SHP77 (cell line): ENCODE measurements at regions not wholly inside any gene's neighbourhood (a gene's known extent, or its start where the extent isn't known, plus 50 kb on each side); places are given as distances from the start of the nearest gene placed in this dataset.

ENCODE experiments used
- DNase-seq, 2 experiments: peaks; one replicate each; lab custom pipeline; 2025; lab: John Stamatoyannopoulos, UW

DNA sequence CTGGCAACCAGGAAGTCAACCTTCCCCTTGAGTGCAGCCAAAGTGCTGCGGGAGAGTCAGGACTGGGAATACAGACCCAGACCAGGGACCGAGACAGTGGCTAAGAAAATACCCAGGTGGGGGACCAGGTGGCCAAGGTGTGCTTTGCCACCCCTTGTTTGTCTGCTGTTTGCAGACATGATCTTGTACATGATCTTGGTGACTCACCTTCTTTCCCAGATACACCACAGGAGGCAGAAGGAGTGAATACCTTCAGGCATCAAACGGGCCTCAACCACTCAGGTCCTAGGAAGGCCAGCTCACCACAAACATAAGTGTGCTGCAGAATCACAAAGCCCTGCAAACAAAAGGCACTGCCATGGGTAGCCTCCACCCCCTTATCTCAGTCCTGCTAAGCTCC is 62.0 kb downstream of the CNGA2 start:
- DNase-seq, result no peak

DNA sequence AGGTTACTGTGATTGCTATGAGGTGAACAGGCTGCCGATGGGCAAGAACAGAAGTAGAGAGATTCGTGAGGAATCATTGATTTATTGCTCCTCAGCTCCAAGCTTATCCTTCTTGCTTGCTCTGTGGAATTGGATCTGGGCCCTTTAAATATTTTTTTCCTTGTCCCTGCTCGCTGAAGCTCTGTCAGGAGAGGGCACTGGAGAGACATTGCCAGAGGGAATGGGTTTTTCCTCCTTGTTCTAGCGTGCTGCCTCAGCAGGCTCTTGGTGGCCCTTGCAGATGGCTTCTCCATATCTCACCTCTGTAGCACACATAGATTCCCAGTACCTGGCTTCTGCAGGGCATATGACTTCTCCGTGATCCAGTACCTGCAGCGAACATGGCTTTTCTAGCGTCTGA is 67.4 kb downstream of the CNGA2 start:
- DNase-seq, result peak in 1 of 2 experiments; percentile 1

DNA sequence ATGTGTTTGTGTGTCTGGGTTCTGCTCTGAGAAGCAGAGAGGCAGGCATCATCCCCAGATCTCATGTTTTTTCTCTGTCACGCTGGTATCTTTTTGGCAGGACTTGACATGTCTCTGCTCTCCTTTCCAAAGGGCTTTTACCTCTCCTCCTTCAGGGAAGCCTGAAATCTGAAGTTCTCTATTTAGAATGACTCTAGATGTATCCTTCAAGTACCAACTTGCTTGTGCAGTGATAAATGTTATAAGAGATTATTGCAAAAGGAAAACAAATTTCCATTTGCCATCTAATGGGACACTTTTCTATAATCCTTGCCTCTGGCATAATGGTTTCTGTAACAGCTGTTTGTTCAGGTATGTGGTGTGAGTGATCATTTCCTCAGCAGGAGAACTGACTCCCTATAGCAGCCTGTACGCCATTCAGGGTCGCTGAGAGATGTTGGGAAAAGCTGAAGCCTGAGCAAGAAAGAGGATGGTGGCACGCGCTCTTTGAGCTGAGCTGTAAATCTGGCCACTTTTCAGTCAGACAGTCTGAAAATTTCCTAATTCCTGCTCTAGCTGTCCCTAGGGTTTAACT is 72.5 kb downstream of the CNGA2 start:
- no peak for DNase-seq

DNA sequence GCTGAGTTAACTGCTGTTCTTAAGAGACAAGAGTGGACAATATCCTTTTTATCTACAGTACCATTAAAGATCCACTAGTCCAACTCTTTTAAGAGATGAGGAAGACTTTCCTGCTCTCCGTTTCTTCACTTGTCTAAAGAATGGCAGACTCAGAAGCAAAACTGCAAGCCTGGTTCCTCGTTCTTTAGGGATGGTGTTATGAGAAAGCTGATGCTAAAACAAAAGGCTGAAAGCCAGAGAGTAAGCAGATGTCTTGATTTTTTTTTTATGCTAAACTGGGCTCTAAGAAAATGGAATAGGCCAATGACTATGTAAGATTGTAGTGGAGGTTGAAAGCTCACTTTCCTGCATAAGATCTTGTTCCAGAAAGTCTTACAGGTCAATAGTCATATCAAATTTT is 78.1 kb downstream of the CNGA2 start:
- no peak for DNase-seq

DNA sequence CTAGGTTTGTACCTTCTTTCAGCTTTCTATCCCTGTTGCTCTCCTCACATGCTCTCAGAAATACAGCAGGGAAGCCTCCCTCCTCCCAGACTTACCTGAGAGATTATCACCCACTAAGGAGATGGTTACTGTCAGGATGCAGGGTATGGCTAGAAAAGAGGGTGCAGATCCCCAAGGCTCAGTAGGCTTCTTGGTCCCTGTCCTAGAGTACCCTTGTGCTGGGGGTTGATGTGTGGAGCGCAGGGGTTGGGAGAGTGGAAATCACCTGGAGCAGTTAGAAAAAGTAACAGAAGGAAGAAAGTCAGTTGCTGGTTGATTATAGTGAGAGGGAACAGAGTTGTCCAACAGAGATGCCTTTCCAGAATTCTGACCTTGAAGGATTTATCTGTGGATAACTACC is 80.2 kb downstream of the CNGA2 start:
- DNase-seq, result no peak

DNA sequence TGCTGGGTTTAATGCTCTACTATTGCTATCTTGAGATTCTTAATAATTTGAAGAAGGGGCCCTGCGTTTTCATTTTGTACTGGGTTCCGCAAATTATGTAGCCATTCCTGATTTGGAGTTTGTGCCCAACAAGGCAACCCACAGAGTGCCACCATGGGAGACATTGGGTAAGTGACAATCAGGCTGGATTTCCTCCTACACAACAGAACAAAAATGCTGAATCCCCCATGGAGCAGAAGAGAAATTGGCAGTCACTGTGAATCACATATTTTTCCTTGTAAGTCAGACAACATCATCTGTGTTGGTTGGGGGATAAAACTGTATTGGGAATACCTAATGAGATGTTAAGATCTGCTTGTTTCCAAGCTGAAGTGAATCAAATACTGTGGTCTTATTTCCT is 80.9 kb downstream of the CNGA2 start:
- no peak for DNase-seq

DNA sequence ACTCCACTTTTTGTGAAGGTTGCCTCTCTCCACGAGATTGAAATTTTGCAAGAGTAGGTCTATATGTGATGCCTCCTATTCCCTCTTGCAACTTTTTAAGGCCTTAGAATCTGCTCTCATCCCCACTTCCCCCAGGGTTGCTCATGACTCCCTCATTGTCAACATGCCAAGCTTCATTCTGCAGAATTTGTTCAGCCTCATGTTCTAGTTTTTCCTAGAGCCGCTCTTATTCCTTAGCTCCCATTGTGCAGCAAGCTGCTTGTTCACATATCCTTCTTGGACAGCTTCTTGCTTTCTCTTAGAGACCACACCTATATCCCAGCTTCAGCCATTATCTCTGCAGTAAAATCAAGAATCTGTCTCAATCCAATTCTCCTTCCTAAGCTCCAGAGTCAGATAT is 82.4 kb downstream of the CNGA2 start:
- DNase-seq, result no peak

DNA sequence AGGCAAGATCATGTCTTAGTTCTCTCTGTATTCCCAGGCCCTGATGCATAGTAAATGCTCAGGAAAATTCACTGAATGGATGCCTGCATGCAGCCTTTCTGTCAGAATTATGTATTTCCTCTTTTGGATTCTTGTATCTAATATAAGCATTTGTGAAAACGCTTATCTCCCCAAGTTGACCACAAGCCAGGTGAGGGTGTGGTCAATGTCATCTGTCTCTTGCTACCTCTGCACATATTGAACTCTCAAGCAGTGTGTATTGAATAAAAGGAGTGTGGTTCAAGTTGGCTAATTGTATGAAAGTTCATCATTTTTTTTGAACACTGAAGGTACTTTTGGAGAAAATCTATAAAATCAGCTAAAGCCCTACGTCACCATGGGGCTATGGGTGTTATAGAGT is 84.3 kb downstream of the CNGA2 start:
- DNase-seq, result no peak

DNA sequence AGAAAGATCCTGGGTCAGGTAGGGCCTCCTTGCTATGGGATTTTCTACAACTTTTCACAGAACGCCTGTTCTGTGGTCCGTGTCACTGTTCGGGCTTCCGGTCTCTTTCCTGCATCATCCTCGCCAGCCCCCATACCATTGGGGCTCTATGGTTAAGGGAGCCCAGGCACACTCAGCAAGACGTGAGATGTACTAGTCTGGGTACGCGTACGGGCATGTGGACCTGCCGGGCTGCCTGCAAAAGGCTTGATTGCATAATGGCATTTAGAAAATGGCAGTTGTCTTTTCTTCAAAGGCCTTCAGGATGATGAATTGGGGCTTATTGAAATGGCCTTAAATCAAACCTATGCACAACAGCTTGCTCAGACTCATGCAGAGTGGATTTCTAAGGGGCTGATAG is 86.7 kb downstream of the CNGA2 start:
- DNase-seq, result no peak

DNA sequence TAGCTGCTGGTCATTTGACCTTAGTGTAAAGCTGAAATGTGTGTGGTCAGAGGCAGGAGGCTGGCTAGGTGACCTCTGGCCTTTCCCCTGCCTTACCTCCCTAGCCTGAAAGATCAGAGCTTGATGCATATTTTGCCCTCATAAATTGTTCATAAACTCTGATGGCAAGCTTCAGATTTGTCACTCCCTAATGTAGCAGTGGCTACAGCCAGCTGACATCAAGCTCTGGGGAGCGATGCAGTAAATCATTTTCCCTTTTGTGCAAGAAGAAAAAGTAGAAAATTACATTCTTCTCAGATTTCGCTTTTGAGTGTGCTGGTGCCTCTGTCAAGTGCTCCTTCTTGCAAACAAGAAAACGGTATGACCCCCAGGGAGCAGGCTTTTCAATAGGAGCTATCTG is 87.7 kb upstream of the MAGEA4 start:
- no peak for DNase-seq

DNA sequence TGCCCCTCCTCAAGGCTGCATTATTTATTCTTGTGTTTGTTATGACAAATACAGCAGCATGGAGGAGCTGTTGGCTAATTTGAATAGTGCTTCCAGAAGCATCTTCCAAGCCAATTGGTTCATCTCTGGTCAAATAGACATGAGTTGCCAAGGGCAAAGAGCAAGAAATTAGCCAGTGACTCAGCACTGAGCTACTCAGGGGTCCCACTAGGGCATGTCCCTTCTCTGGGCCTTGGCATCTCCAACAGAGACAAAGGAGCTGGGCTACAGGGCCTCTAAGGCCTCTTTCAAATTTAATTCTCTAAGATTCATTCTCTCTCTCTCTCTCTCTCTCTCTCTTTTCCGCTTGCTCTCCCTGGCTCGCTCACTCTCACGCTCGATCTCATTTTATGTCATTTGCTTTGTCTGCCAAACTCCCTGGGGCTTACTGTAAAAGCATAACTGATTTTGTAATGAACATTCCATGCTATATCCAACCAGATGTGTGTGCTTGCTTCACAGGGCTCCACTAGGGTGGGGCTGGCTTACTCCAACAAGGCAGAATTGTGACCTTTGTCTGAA is 86.7 kb upstream of the MAGEA4 start:
- no peak for DNase-seq

DNA sequence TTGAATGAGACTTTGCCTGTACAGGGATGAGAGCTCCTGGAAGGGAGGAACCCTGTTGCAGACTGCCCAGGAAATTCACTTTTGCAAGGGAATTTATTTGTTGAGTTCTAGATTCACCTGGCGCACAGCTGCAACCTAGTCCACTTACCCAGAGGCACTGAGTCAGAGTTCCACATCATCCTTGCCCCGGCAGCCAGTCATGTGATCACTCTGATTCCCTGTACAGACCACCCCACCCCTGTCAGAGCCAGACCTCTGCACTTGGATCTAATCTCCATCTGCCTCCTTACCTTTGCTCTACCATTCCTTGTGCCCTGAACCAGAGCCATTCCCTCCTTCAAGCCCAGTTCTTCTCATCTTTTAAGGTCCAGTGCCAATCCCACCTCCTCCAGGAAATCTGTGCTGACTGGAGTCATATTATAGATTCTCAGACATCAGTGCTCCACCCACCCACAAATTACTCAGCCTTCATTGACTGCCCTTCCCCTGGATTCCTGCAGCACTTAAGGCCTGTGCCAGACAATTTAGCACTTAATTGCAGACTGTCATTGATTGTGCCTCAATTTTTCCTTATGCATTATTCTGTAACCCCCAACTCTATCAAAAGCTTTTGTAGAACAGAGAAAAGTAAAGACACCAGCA is 84.1 kb upstream of the MAGEA4 start:
- DNase-seq, result no peak

DNA sequence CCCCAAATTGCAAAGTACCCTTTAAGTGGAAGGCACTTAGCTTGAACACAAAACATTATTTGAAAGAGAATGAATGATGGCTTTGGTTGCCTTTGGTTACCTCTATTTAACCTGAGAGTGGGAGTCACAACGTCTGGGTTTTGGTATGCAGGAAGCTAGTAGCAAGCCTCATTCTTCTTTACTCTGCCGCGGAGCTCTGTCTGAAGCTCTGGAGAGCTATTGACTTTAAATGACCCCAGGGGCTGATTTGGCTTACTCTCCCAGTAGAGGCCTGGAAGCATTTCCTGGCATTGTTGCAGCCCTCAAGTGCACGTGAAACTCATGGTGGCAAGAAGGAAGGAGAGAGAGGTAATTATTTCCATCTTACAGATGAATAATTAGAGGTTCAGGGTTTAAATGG is 81.8 kb upstream of the MAGEA4 start:
- no peak for DNase-seq

DNA sequence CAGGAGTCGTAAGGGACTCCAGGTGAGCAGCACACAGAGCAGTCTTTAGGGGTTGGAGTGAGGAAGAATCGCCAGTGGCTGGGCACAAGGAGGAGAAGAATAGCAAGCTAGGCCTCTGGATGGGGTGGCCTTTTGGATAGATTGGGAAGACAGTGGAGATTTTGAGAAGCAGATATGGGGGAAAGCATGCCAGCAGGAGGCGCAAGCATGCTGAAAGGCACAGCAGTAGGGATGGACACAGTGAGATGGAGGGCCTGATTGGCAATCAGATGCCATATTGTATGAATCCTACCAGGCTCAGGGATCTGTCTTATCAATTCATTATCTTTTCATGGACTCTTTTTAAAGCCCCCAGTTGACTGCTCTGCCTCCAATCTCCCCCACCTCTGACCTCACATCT is 60.4 kb upstream of the MAGEA4 start:
- no peak for DNase-seq

DNA sequence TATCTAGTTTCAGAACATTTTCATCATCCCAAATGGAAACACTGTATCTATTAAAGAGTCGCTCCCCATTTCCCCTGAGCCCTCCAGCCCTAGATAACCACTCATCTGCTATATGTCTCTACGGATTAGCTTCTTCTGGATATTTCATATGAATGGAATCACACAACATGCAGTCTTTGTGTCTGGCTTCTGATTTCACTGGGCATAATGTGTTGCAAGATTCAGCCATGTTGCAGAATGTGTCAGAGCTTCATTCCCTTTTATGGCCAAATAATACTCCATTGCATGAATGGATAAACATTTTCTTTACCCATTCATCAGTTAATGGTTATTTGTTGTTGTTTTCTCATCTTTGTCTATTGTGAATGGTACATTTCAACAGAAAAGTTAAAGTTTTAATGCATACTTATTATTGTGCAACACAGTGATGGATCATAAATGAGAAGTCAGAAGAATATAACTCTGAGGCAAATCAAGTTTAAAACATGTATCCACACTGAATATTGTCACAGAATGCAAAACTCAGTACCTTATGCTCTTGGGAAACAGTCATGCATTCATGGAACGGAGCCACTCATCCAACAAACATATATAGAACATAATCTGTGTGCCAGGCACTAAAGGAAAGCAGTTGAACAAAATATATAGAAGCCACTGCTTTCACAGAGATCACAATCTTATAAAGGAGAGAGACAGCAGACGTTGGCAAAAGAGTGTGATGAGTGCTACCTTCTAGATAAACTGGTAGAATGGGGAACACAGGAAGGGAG is 57.8 kb upstream of the MAGEA4 start:
- no peak for DNase-seq

DNA sequence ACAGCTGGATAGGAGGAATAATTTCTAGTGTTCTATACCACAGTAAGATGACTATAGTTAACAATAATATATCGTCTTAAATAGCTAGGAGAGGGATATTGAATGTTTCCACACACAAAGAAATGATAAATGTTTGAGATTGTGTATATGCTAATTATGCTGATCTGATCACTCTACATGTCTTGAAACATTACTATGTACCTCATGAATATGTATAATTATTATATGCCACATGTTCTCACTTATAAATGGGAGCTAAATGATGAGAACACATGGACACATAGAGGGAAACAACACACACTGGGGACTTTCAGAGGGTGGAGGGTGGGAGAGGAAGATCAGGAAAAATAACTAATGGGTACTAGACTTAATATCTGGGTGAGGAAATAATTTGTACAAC is 53.2 kb upstream of the MAGEA4 start:
- no peak for DNase-seq

DNA sequence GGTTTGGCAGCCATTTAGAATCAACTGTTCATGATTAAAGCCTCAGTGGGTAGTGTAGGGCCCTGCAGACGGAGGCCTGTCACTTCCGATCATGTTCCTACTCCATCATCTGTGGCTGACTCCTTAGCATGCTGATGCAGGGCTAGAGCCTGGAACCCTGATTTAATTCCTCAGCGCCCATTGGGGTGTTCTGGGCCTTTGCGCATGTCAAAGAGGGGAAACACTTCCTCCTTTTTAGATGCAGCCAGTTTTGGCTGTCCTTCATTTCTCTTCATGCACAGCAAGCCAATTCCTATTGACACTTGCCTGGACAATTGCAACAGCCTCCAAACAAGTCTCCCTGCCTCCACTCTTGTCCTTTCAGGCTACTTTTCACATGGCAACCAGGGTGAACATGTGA is 51.9 kb upstream of the MAGEA4 start:
- no peak for DNase-seq
